GM12878 (cell line): ENCODE measurements at regions not wholly inside any gene's neighbourhood (a gene's known extent, or its start where the extent isn't known, plus 50 kb on each side); places are given as distances from the start of the nearest gene placed in this dataset.

Experiments
- ATAC-seq: fragments of 200-7000 bp; cut with Tn5 transposase; 3 replicates; pipeline ENCODE4 v1.9.1; 2020; ENCODE audit warnings: mild to moderate bottlenecking, moderate library complexity
- BruUV-seq: library from RNA; stranded (reverse); fragments of 400-500 nt; replicated peaks from 2 replicates; lab custom pipeline; 2021; lab: Mats Ljungman, UMichigan
- CTCF ChIA-PET: fragments of 300-600 bp; sonication (Branson Sonifier 250); formaldehyde crosslinking; extraction: SDS; loops from one replicate; lab custom pipeline; 2021; ENCODE audit warnings: inconsistent platforms; lab: Yijun Ruan, JAX
- POLR2A ChIA-PET: fragments of 350-600 bp; formaldehyde crosslinking; extraction: SDS; loops from one replicate; lab custom pipeline; 2021; ENCODE audit warnings: inconsistent platforms; lab: Charles Lee
- RAD21 ChIA-PET: fragments of 300-600 bp; sonication (Branson Sonifier 250); formaldehyde crosslinking; loops from one replicate; lab custom pipeline; 2023; ENCODE audit warnings: antibody characterized with exemption; ENCODE audit not compliant: unreplicated experiment; lab: Charles Lee
- SMC1A ChIA-PET: fragments of 300-600 bp; sonication (Branson Sonifier 250); formaldehyde crosslinking; loops from one replicate; lab custom pipeline; 2023; ENCODE audit not compliant: unreplicated experiment, uncharacterized antibody; lab: Charles Lee
- DNase-seq: peaks from one replicate; pipeline ENCODE4 v3.0.0-alpha.2; 2011; ENCODE audit warnings: low read depth, low spot score
- FAIRE-seq: peaks from 3 replicates; lab custom pipeline; 2011; peaks lifted over from hg19 to GRCh38; lab: Jason Lieb, UNC
- H2AFZ ChIP-seq: 2 replicates; pipeline ENCODE4 v1.6.0; 2011; ENCODE audit warnings: low read depth, low read length, control low read depth; ENCODE audit not compliant: control insufficient read depth
- H3K27ac ChIP-seq: 2 replicates; pipeline ENCODE4 v1.5.1; 2011; ENCODE audit warnings: control low read depth; ENCODE audit not compliant: control insufficient read depth, insufficient read depth
- H3K27me3 ChIP-seq, 2 experiments: replicated peaks in 1 of 2; 2 replicates each; pipeline versions ENCODE4 v1.6.0 to v1.6.1; 2011; ENCODE audit warnings: low read length in 1 of 2; ENCODE audit not compliant: control insufficient read depth in 2 of 2, insufficient read depth in 2 of 2
- H3K36me3 ChIP-seq, 2 experiments: 2 replicates each; pipeline ENCODE4 v1.5.1; 2011; ENCODE audit warnings: low read length in 1 of 2; ENCODE audit not compliant: control insufficient read depth in 2 of 2, insufficient read depth in 2 of 2
- H3K4me1 ChIP-seq: 2 replicates; pipeline ENCODE4 v1.6.1; 2011; ENCODE audit warnings: mild to moderate bottlenecking, low read length, moderate library complexity, mixed read lengths; ENCODE audit not compliant: control insufficient read depth, insufficient read depth
- H3K4me2 ChIP-seq: 2 replicates; pipeline ENCODE4 v1.6.0; 2011; ENCODE audit warnings: control low read depth; ENCODE audit not compliant: control insufficient read depth, insufficient read depth
- H3K4me3 ChIP-seq: fragments of 200-600 bp; sonication (generic); 2 replicates; pipeline ENCODE4 v1.5.1; 2016
- H3K79me2 ChIP-seq: 2 replicates; pipeline ENCODE4 v1.6.0; 2011; ENCODE audit warnings: low read length; ENCODE audit not compliant: control insufficient read depth, insufficient read depth
- H3K9ac ChIP-seq: 2 replicates; pipeline ENCODE4 v1.8.0; 2011; ENCODE audit warnings: low read length, control low read depth, mixed read lengths; ENCODE audit not compliant: control insufficient read depth, insufficient read depth
- H3K9me3 ChIP-seq: replicated peaks from 3 replicates; pipeline ENCODE4 v1.5.1; 2011; ENCODE audit warnings: mild to moderate bottlenecking, low read length; ENCODE audit not compliant: control insufficient read depth, insufficient read depth
- H4K20me1 ChIP-seq: 2 replicates; pipeline ENCODE4 v1.6.0; 2011; ENCODE audit not compliant: control insufficient read depth, insufficient read depth
- CBX3 ChIP-seq: fragments of 200-600 bp; sonication (generic); IDR thresholded peaks from 2 replicates; pipeline ENCODE4 v1.6.1; 2016; ENCODE audit warnings: low read depth, borderline replicate concordance
- CBX5 ChIP-seq: sonication (generic); IDR thresholded peaks from 2 replicates; pipeline ENCODE4 v1.6.1; 2016; ENCODE audit warnings: low read depth, moderate library complexity, mild to moderate bottlenecking, inconsistent platforms
- CEBPB ChIP-seq, 2 experiments: fragments of 150-350 bp in 1 of 2; IDR thresholded peaks; 2 replicates each; pipeline ENCODE4 v1.6.1; 2012 to 2014; ENCODE audit warnings: low read depth in 2 of 2, low read length in 2 of 2, borderline replicate concordance in 1 of 2, inconsistent platforms in 1 of 2
- GABPA ChIP-seq: IDR thresholded peaks from 2 replicates; pipeline ENCODE4 v1.6.1; 2014; ENCODE audit warnings: antibody characterized with exemption, low read depth, mild to moderate bottlenecking, inconsistent platforms
- NFXL1 ChIP-seq: fragments of 450-650 bp; IDR thresholded peaks from 2 replicates; pipeline ENCODE4 v1.6.1; 2017; ENCODE audit warnings: antibody characterized with exemption, mild to moderate bottlenecking, borderline replicate concordance
- RAD21 ChIP-seq: IDR thresholded peaks from 2 replicates; pipeline ENCODE4 v1.6.1; 2011; ENCODE audit warnings: mild to moderate bottlenecking, low read depth, low read length, moderate library complexity; ENCODE audit not compliant: insufficient read depth
- SP1 ChIP-seq: IDR thresholded peaks from one replicate; pipeline ENCODE4 v1.6.1; 2011; ENCODE audit warnings: low read depth, low read length
- in situ Hi-C: fragments of 300-500 bp; cut with MboI; formaldehyde crosslinking; loops from 9 replicates; pipeline ENCODE4 v1.14.3; 2018; ENCODE audit warnings: mixed read lengths
- intact Hi-C: fragments of 100-400 bp; cut with micrococcal nuclease; formaldehyde crosslinking; loops from one replicate; pipeline ENCODE4 v1.14.2; 2022; ENCODE audit not compliant: unreplicated experiment
- TF ChIP-seq, protein P1 (sequence below): fragments of 450-650 bp; IDR thresholded peaks from 2 replicates; pipeline ENCODE4 v1.6.1; 2014; ENCODE audit warnings: mild to moderate bottlenecking
- TF ChIP-seq, protein P2 (sequence below): fragments of 150-350 bp; IDR thresholded peaks from 2 replicates; pipeline ENCODE4 v1.6.1; 2014; ENCODE audit warnings: mild to moderate bottlenecking, low read depth, low read length
- TF ChIP-seq, protein P3 (sequence below): IDR thresholded peaks from 2 replicates; pipeline ENCODE4 v1.6.1; 2012; ENCODE audit warnings: low read depth, low read length, improper control_type of control experiment

DNA sequence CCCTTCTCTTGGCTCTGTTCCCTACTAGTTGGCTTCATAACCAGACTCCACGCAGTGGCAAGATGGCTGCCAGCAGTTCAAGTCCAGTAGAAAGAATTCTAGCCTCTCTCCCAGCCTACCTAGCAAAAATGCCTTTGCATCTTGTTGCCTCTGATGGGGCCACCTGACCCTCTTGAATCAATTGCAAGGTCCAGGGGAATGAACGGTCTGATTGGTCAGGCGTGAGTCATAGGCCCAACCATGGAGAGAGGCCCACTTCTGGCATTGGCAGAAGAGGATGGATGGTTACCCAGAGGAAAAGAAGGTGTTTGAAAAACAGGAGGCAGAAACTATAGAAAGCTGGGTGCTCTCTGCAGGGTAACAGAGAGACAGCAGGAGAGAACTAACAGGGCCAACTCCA lies 622.6 kb downstream of the CCDC171 start (continued):
- TF ChIP-seq, protein P1, sequence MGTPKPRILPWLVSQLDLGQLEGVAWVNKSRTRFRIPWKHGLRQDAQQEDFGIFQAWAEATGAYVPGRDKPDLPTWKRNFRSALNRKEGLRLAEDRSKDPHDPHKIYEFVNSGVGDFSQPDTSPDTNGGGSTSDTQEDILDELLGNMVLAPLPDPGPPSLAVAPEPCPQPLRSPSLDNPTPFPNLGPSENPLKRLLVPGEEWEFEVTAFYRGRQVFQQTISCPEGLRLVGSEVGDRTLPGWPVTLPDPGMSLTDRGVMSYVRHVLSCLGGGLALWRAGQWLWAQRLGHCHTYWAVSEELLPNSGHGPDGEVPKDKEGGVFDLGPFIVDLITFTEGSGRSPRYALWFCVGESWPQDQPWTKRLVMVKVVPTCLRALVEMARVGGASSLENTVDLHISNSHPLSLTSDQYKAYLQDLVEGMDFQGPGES = no peak
- no peak for TF ChIP-seq RAD21
- TF ChIP-seq, all 136 proteins: peak for 0

DNA sequence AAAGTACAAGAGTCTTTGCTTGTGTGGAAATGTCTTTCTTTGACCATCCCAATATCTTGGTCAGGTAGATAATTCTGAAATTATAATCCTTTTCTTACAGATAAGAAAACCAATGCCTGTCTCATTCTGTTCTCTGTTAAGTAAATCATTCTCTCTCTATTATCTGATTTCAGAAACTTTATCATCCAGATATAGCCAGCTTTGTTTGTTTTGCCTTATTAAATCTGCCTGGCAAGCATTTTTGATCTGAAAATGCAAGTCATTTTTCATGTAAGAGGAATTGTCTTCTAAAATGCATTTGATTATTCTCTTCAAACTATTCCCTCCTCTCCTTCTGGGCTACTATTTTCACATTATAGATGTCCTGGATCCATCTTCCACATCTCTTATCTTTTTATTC lies 625.5 kb downstream of the CCDC171 start:
- RAD21 ChIA-PET = no interaction called here
- in situ Hi-C loops = no loop called here

More for the DNA sequence above, 625.5 kb downstream of the CCDC171 start:
- no peak overlapping the region for H3K27ac ChIP-seq
- H3K79me2 ChIP-seq = no peaks in the 10 kb centered on the region
- no TSS peak for BruUV-seq
- ATAC-seq (no peak), FAIRE-seq (no peak), DNase-seq (no peak)
- H3K9ac ChIP-seq = no peak overlapping the region
- no peak overlapping the region for H3K4me2 ChIP-seq
- no peak overlapping the region for H3K4me3 ChIP-seq
- ChIA-PET POLR2A (no interaction called here), SMC1A (interaction anchor here (0.6 kb wide), 1 partner anchor 21 kb away, joined by 3 read pairs; no protein-coding TSS in a partner anchor)
- H3K9me3 ChIP-seq = no peaks in the 10 kb centered on the region
- no peaks in the 10 kb centered on the region for H3K36me3 ChIP-seq
- no peaks in the 10 kb centered on the region for H3K27me3 ChIP-seq
- no peak overlapping the region for H2AFZ ChIP-seq
- H3K4me1 ChIP-seq = no peaks in the 10 kb centered on the region
- TF ChIP-seq NFXL1 = no peak
- TF ChIP-seq, protein P2, sequence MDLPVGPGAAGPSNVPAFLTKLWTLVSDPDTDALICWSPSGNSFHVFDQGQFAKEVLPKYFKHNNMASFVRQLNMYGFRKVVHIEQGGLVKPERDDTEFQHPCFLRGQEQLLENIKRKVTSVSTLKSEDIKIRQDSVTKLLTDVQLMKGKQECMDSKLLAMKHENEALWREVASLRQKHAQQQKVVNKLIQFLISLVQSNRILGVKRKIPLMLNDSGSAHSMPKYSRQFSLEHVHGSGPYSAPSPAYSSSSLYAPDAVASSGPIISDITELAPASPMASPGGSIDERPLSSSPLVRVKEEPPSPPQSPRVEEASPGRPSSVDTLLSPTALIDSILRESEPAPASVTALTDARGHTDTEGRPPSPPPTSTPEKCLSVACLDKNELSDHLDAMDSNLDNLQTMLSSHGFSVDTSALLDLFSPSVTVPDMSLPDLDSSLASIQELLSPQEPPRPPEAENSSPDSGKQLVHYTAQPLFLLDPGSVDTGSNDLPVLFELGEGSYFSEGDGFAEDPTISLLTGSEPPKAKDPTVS = no peak
- no peak for TF ChIP-seq CBX5
- TF ChIP-seq SP1 = no peak
- TF ChIP-seq CEBPB (IDR thresholded peaks at IDR 0.05; ENCODE audit: borderline replicate concordance in 1 of 2, low read depth in 2 of 2, low read length in 2 of 2) = no peak
- no peak for TF ChIP-seq GABPA
- TF ChIP-seq, protein P3, sequence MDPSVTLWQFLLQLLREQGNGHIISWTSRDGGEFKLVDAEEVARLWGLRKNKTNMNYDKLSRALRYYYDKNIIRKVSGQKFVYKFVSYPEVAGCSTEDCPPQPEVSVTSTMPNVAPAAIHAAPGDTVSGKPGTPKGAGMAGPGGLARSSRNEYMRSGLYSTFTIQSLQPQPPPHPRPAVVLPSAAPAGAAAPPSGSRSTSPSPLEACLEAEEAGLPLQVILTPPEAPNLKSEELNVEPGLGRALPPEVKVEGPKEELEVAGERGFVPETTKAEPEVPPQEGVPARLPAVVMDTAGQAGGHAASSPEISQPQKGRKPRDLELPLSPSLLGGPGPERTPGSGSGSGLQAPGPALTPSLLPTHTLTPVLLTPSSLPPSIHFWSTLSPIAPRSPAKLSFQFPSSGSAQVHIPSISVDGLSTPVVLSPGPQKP = no peak
- TF ChIP-seq CBX3 = no peak
- TF ChIP-seq, all 136 proteins: peak for 0
- CTCF ChIA-PET = no interaction called here
- H4K20me1 ChIP-seq = no peaks in the 10 kb centered on the region
- intact Hi-C loops = no loop called here
